A673 (cell line): ENCODE measurements at regions not wholly inside any gene's neighbourhood (a gene's known extent, or its start where the extent isn't known, plus 50 kb on each side); places are given as distances from the start of the nearest gene placed in this dataset.

Experiments
- BruUV-seq: library from RNA; stranded (reverse); fragments of 400-500 nt; replicated peaks from 2 replicates; lab custom pipeline; 2021; lab: Mats Ljungman, UMichigan
- CTCF ChIA-PET: fragments of 300-600 bp; sonication (Branson Sonifier 250); formaldehyde crosslinking; loops from one replicate; lab custom pipeline; 2022; ENCODE audit warnings: antibody characterized with exemption; lab: Charles Lee
- POLR2A ChIA-PET: fragments of 300-600 bp; sonication (Branson Sonifier 250); formaldehyde crosslinking; loops from one replicate; lab custom pipeline; 2022; ENCODE audit warnings: antibody characterized with exemption; ENCODE audit not compliant: low non-redundant PET; lab: Charles Lee
- DNase-seq: peaks from one replicate; pipeline ENCODE4 v3.0.0-alpha.2; 2015; ENCODE audit warnings: low spot score
- H3K27ac ChIP-seq: fragments of 200-600 bp; sonication (generic); 2 replicates; pipeline ENCODE4 v1.5.1; 2016; ENCODE audit warnings: mixed run types, low read depth, mild to moderate bottlenecking, mixed read lengths, antibody characterized with exemption, low read length; ENCODE audit not compliant: poor library complexity, severe bottlenecking
- H3K27me3 ChIP-seq: fragments of 200-600 bp; sonication (generic); replicated peaks from 2 replicates; pipeline ENCODE4 v1.6.1; 2017; ENCODE audit warnings: mixed run types, low read depth, mild to moderate bottlenecking, mixed read lengths, antibody characterized with exemption, low read length; ENCODE audit not compliant: insufficient read depth, poor library complexity
- H3K36me3 ChIP-seq: fragments of 200-600 bp; sonication (generic); 2 replicates; pipeline ENCODE4 v1.6.1; 2016; ENCODE audit warnings: mixed run types, mild to moderate bottlenecking, mixed read lengths, antibody characterized with exemption, low read length; ENCODE audit not compliant: insufficient read depth, poor library complexity, severe bottlenecking
- H3K4me1 ChIP-seq: fragments of 200-600 bp; sonication (generic); 2 replicates; pipeline ENCODE4 v1.6.1; 2017; ENCODE audit warnings: mixed run types, mild to moderate bottlenecking, mixed read lengths, antibody characterized with exemption, low read length; ENCODE audit not compliant: insufficient read depth, poor library complexity, severe bottlenecking
- H3K4me3 ChIP-seq: fragments of 200-600 bp; sonication (generic); 2 replicates; pipeline ENCODE4 v1.5.1; 2016; ENCODE audit warnings: low read depth, mixed run types, mild to moderate bottlenecking, mixed read lengths, low read length; ENCODE audit not compliant: poor library complexity, severe bottlenecking
- H3K9me3 ChIP-seq: fragments of 200-600 bp; sonication (generic); 2 replicates; pipeline ENCODE4 v1.6.1; 2016; ENCODE audit warnings: mixed run types, low read depth, mild to moderate bottlenecking, mixed read lengths, antibody characterized with exemption, low read length; ENCODE audit not compliant: poor library complexity, severe bottlenecking
- EZH2 ChIP-seq: fragments of 200-600 bp; sonication (generic); IDR thresholded peaks from 2 replicates; pipeline ENCODE4 v1.6.1; 2017; ENCODE audit warnings: borderline replicate concordance, low read depth, mild to moderate bottlenecking, mixed read lengths, antibody characterized with exemption, low read length; ENCODE audit not compliant: poor library complexity, severe bottlenecking
- intact Hi-C: fragments of 100-400 bp; cut with micrococcal nuclease; formaldehyde crosslinking; loops from one replicate; pipeline ENCODE4 v1.10.0; 2022; ENCODE audit not compliant: unreplicated experiment
- TF ChIP-seq, protein P1 (sequence below): fragments of 300-800, 200-600 bp; sonication (generic); conservative IDR thresholded peaks from 2 replicates; pipeline ENCODE4 v1.5.1; 2017; ENCODE audit warnings: low read depth, mild to moderate bottlenecking, antibody characterized with exemption, low read length, moderate library complexity, mixed read lengths

DNA sequence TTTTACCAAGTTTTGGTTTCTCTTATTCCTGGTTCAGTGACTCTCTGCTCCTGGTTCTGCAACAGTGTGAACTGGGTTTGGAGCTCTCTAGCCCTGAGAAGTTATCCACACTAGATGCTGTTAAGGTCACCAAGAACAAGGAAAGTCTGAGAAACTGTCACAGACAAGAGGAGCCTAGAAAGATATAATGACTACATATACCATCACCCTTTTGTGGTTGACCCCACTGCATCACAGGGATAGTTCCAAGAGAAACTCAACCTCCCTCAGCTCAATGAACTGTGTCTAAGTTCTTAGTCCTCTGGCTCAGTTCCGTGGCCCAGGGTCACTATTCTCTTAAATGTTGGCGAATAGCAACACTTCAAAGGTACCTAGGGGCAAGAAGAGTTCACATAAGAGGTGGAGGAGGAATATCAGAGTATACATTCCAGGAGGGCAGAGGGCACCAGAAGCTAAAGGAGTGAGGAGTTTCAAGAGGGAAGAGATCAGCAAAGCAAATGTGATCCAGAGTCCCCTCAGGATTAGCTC lies 171.5 kb downstream of the BUB3 start:
- Histone ChIP-seq H3K27me3 (no peaks in the 10 kb centered on the region), H3K36me3 (no peaks in the 10 kb centered on the region), H3K27ac (no peak overlapping the region), H3K9me3 (no peaks in the 10 kb centered on the region), H3K4me3 (no peak overlapping the region), H3K4me1 (no peaks in the 10 kb centered on the region)
- intact Hi-C loops: no loop called here
- ChIA-PET CTCF (no interaction called here), POLR2A (no interaction called here)
- BruUV-seq: no TSS peak
- DNase-seq: no peak
- TF ChIP-seq, protein P1, sequence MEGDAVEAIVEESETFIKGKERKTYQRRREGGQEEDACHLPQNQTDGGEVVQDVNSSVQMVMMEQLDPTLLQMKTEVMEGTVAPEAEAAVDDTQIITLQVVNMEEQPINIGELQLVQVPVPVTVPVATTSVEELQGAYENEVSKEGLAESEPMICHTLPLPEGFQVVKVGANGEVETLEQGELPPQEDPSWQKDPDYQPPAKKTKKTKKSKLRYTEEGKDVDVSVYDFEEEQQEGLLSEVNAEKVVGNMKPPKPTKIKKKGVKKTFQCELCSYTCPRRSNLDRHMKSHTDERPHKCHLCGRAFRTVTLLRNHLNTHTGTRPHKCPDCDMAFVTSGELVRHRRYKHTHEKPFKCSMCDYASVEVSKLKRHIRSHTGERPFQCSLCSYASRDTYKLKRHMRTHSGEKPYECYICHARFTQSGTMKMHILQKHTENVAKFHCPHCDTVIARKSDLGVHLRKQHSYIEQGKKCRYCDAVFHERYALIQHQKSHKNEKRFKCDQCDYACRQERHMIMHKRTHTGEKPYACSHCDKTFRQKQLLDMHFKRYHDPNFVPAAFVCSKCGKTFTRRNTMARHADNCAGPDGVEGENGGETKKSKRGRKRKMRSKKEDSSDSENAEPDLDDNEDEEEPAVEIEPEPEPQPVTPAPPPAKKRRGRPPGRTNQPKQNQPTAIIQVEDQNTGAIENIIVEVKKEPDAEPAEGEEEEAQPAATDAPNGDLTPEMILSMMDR: no peak
- no peak for TF ChIP-seq EZH2

DNA sequence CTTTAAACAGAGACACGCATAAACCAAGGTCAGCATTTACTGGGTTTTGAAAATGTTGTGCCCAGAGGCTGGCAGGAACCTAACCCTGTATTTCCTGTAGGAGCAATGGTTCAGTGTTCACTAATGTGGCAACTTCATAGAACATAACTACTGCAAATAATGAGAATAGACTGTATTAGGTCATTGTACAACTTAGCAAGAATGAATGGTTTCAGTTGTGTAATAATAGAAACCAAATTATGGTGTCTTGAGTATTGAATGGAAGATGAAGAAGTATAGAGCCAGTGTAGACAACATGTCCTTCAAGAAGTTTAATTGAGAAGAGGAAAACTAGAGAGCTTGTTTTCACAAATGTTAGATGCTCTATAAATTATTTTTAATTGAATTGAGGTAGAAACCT lies 172.5 kb downstream of the BUB3 start:
- H3K27me3 ChIP-seq: no peaks in the 10 kb centered on the region
- no peaks in the 10 kb centered on the region for H3K36me3 ChIP-seq
- no peaks in the 10 kb centered on the region for H3K9me3 ChIP-seq
- TF ChIP-seq, protein P1: no peak
- no peak for TF ChIP-seq EZH2
- POLR2A ChIA-PET: no interaction called here
- intact Hi-C loops: no loop called here
- no peak overlapping the region for H3K4me3 ChIP-seq
- H3K4me1 ChIP-seq: no peaks in the 10 kb centered on the region
- no TSS peak for BruUV-seq
- CTCF ChIA-PET: no interaction called here
- H3K27ac ChIP-seq: no peak overlapping the region
- no peak for DNase-seq

DNA sequence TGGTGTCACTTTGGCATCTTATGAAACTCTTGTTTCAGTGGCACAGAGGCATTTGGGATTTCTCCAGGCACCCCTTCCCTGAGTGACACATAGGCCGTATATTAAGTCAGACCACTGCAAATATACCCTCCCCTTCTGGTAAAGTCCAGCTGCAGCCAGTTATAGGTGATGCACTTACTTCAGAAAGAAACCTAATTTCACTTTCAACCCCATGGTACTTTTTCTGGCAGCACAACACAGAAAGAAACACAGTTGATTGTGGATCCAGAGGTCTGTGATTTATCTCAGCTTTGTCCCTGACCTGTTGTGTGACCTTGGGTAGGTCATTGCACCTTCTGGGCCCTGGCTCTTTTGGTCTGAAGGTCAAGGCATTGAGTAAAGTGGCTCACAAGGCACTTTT lies 173.2 kb downstream of the BUB3 start:
- TF ChIP-seq EZH2: no peak
- TF ChIP-seq, protein P1: no peak
- H3K36me3 ChIP-seq: no peaks in the 10 kb centered on the region
- DNase-seq: no peak
- H3K9me3 ChIP-seq: no peaks in the 10 kb centered on the region
- no peak overlapping the region for H3K4me3 ChIP-seq
- no TSS peak for BruUV-seq
- H3K4me1 ChIP-seq: no peaks in the 10 kb centered on the region
- ChIA-PET CTCF (no interaction called here), POLR2A (no interaction called here)
- intact Hi-C loops: no loop called here
- H3K27me3 ChIP-seq: no peaks in the 10 kb centered on the region
- H3K27ac ChIP-seq: no peak overlapping the region
